ENCODE measurements at regions not wholly inside any gene's neighbourhood (a gene's known extent, or its start where the extent isn't known, plus 50 kb on each side); places are given as distances from the start of the nearest gene placed in this dataset.
"Not testable (repeated sequence)": the region's sequence is repeated elsewhere in the genome, so short reads cannot be mapped to it uniquely, and the experiment has no call there.

DNA sequence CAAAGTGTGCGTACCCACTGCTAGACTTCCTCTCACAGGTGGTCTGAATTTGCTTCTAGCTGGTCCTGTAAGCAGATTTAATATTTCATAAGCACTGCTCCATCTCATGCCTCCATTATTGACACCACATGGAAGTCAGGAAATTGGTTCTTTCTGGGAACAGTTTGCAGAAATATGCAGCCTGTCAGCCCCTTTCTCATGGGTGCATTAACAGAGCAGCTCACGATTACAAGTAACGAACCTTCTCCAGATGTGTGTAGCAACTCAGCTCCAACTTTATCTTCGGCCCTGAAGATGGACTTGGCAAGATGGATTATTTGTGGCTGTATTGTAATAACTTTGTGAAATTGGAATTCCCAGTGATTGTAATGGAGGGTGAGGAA is 214.5 kb upstream of the DDHD1 start:
- no peak for FAIRE-seq

DNA sequence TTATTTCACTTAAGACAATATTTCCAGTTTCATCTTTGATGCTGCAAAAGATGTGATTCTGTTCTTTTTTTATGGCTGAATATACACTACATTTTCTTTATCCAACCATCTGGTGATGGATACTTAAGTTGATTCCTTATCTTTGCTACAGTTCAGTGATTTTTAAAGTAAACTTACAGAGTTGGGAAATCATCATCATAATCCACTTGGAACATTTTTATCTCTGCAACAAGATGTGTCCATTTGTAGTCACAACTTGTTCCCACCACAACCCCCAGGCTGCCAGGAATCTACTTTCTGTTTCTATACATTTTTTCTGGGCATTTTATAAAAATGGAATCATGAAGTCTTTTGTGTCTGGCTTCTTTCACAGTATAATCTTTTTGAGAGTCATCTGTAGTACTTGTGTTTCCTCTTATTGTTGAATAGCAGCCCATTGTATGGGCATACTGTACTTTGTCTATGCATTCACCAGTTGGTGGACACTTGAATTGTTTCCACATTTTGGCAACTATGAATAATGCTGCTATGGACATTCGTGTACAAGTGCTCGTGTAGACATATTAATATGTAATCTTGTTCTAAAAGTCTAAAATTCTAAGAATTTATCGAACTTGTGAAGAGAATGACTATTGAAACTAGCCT is 212.5 kb upstream of the DDHD1 start:
- no peak for FAIRE-seq
- DNase-seq (ENCODE audit: low spot score), result no peak

More for the DNA sequence above, 214.5 kb upstream of the DDHD1 start:
- DNase-seq (ENCODE audit: low spot score), result no peak

DNA sequence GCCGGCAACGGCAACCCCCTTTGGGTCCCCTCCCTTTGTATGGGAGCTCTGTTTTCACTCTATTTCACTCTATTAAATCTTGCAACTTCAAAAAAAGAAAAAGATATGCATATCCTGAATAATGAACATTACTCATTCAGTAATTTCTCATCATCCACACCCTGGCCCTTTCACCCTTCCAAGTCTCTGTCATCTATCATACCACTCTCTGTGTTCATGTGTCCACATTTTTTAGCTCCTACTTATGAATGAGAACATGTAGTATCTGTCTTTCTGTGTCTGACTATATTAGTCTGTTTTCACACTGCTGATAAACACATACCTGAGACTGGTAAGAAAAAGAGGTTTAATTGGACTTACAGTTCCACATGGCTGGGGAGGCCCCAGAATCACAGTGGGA is 209.8 kb upstream of the DDHD1 start:
- not testable (repeated sequence) for DNase-seq (ENCODE audit: low spot score)

DNA sequence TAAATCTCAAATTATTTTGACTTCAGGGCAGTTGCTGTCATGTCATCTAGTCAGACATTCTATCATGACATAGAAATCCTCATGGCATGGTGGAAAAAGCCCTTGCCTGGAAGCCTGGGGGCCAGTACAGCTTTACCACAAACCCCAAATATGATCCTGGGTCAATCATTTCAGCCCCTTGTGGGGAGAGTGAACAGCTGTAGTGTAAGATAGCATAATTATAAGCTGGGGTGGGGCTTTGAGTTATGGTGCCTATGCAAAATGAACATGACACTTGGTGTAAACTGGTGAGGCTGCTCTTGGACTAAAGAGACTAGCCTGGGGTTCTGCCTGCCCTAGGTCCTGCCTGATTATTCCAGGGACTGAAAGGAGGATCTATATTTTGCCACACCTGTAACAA is 207.7 kb upstream of the DDHD1 start:
- DNase-seq (ENCODE audit: low spot score), result no peak
- no peak for FAIRE-seq

More for the DNA sequence above, 209.8 kb upstream of the DDHD1 start:
- FAIRE-seq, result not testable (repeated sequence)

DNA sequence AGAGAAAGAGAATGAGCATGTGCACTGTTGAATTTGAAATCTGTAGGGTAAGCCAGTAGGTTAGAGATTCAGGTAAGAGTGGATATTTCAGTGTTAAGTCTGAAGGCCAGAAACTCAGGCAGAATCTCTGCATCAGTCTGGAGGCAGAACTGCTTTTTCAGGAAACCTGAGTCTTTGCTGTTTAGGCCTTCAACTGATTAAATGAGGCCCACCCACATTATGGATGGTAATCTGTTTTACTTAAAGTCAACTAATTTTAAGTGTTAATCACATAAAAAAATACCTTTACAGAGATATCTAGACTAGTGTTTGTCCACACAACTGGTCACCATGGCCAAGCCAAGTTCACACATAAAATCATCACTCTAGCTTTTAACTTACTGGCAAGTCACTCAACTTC is 205.0 kb upstream of the DDHD1 start:
- no peak for DNase-seq (ENCODE audit: low spot score)
- no peak for FAIRE-seq

DNA sequence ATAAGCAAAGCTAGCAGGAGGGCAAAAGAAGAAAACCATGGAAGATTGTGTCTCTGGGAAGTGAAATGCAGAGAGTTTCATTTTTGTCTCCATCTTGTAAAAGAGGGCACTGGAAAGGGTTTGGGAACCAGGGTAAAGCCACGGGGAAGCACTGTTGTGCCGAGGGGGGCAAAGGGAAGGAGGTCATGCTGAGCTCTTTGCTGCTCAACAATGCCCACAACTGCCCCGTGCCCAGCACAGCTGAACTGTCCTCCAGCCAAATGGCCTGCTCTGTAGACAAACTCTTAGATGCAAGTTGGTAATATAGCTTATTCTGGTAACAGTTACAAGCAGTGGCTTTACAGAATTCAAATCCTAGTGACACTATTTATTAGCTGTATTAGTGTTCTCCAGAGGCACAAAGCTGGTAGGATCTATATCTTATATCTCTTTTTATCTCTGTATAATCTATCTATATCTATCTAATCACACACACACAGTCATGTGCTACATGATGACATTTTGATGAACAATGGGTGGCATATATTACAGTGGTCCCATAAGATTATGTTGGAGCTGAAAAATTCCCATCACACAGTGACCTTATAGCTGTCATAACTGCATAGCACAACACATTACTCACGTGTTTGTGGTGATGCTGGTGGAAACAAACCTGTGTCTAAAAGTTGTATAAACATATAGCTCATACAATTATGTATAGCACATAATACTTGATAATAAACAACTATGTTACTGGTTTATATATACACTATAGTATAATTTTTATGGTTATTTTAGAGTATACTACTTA is 203.4 kb upstream of the DDHD1 start:
- FAIRE-seq, result no peak
- no peak for DNase-seq (ENCODE audit: low spot score)

DNA sequence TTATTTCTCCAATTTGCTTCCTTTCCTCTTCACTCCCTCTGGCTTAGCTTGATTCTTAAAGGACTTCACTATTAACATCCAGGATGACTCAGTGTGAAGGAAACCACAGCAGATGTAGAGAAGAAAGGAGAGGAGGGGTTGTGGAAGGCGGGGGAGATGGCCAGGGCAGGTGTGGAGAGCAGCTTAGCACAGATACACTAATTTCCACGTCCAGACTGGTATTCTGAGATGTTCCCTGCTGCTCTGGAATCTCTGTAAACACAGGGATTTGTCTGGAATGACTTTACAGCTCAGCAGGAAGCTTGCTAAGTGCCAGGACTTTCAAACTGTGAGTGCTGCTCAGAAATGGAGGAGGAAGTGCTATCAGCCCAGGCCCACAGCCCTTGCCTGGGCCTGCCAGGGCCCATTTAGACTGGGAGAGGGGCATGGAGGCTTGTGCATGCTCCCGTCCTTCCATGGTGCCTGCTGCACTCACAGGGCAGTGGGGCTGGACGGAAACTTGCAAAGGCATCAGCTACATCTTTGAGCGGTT is 202.5 kb upstream of the DDHD1 start:
- DNase-seq (ENCODE audit: low spot score) (peak; percentile 4), FAIRE-seq (no peak)

DNA sequence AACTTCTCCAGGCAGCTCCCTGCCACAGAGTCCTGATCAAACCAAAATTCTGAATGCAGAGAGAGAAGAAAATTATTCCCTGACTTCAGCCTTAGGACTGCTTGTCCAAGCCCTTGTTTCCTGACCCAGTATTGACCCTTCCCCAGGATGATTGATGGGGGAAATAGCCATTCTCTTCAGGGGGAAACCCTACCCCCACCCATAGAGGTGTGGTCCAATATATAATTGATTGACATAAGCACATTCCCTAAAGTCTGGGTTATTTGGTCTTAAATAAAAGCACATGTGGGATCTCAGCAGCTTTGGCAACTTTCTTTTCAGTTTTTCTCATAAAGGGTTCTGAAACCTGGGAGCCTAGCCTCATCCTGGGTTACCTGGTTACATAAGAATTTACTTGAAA is 201.2 kb upstream of the DDHD1 start:
- no peak for FAIRE-seq

DNA sequence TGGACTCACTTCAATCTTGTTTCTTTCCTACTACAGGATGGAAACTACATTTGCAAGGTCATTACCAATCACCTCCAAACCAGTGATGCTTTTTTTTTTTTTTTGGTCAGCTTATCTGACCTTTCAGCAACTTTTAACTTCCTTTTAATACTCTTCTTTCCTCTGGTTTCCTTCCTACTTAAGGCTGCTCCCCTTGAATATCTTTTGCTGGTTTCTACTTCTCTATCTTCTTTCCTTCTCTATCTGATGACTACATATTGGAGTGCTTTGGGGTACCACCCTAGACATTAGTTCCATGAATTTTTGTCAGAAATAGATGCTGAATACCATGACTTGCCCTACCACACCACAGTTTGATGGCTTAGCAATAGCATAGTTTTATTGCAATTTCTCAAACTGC is 197.7 kb upstream of the DDHD1 start:
- FAIRE-seq (no peak), DNase-seq (ENCODE audit: low spot score) (no peak)

More for the DNA sequence above, 201.2 kb upstream of the DDHD1 start:
- DNase-seq (ENCODE audit: low spot score), result no peak

DNA sequence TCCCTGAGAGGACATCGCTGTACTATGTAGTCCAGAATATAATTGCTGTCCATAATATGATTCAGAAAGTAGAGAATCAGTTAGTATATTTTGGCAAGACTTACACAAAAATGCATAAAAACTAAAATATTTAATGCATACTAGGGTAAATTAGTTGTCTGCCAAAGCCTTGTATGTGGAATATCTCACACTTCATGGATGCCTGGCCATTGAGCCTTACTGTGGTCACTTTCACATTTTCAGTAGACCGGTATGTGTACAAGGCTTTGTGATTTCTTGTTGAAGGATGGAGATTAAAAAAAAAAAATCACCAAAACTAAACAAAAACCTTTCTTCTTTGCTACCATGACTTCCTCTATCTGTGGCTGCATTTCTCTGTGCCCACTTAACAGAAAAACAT is 197.3 kb upstream of the DDHD1 start:
- FAIRE-seq (no peak), DNase-seq (ENCODE audit: low spot score) (no peak)

DNA sequence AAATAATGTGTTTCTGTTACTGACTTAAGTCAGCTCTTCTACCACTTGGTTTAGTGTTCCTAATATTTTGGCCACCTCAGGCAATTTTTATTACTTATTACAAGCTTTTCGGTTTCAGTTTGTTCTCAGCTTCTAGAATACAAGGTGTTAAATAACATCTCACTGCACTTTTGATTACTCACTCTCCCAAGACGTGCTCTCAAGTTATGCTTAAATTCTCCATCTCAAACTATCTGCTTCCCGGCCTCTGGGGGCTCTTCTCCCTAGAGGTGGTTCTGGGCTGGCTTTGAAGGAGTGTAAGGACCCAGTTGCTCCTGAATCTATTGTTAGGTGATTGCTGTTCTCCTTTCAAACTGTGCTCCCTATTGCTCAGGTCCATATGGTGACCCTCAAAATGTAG is 193.9 kb upstream of the DDHD1 start:
- DNase-seq (ENCODE audit: low spot score), result no peak
- no peak for FAIRE-seq

DNA sequence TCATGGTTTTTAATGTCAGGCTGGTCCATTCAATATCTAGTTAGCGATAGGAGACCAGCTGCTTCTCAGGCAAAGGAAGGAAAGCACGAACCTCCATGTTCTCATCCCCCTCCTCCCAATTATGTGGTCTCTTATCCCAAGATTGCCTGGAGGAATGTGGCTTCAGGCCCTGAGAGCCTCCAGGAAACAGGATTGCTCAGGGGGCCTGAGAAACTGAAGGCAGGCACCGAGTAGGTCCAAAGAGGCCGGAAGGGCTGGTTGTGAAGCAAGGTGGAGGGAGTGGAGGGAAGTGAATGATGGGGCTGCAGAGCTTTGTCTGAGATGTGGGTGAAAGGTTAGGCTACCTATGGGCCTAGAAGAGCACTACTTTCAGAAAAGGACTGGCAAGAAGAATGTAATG is 188.2 kb upstream of the DDHD1 start:
- FAIRE-seq (no peak), DNase-seq (ENCODE audit: low spot score) (no peak)

DNA sequence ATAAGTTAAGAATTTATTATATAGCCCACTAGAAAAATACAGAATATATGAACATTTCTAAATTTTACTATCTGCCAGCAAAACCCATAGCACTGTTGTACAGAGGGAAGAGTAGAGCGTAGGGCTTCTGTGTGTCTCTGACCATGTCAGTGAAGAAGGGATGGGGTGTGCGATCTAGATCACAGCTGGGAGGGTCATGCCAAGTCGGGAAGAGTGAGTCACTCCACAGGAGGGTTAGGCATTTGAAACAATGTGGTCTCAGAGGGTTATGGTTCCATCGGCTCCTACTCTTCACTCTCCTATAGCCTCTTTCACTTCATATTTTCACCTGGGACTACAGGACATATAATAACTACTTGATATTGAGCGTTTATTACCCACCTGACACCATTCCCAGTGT is 185.1 kb upstream of the DDHD1 start:
- FAIRE-seq, result no peak

DNA sequence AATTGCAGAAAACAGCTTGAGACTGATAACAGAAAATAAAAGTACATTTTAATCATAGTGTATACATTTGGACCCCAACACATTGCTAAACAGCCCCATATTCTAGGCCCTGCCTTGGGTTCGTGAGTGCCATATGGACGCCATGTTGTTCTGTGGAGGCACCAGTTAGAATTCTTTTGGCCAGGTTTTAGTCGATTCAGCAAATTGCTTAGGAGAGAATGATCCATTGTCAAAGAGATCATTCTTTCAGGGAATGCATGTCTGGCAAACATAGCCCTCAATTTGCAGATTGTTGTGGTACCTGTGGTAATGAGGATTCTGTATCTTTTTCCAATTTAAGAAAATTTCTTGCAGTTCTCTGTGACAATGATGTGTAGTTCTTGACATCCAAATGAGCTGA is 183.6 kb upstream of the DDHD1 start:
- FAIRE-seq, result no peak
- DNase-seq (ENCODE audit: low spot score), result no peak

More for the DNA sequence above, 185.1 kb upstream of the DDHD1 start:
- DNase-seq (ENCODE audit: low spot score), result no peak

DNA sequence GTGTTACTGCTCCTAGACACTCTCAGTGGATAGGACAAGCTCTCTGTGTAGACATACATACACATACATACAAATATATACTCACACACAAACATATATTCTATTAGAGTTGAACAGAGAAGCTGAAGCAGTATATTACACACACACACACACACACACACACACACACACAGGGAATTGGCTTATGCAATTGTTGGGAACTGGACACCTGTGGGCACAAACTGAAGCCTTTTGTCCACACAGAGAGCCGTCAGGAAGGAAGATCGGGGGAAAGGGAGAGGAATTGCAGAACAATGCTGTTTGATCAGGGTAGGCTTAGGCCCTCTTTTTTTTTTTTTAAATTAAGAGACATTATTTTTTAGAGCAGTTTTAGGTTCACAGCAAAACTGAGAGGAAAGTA is 180.7 kb upstream of the DDHD1 start:
- DNase-seq (ENCODE audit: low spot score) (no peak), FAIRE-seq (no peak)

DNA sequence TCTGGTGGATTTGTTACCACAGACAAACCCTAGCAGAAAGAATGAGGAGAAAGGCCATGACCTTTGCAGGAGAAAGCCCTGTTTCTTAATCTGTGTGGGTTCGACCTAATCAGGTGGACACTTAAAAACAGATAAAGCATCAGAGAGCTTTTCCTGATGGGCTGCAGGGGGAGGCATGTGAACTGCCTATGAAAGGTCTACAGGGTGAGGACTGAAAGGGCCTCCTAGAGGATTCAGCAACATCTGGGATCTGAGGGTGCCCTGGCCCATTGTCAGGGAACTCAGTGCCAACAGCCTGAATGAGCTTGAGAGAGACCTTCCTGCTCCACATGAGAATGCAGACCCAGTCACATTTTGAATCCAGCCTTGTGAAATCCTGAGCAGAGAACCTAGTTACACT is 178.8 kb upstream of the DDHD1 start:
- DNase-seq (ENCODE audit: low spot score), result no peak
- FAIRE-seq, result no peak

DNA sequence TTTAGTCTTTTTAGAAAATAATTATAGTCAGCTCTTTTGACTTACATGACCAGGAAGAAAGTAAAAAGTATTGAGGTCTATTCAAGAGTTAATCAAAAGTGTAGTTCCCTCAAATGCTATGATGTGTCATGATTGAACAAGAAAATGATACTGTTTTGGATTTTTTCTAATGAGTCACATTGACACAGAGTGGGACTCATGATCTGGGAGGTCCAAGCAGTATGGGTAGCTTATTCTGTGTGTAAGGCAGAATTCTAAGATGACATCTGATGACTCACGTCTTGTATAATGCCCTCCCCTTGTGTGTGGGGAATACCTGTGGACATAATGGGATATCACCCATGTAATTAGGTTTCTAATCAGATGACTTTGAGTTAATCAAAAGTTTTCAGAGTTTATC is 178.1 kb upstream of the DDHD1 start:
- DNase-seq (ENCODE audit: low spot score) (peak; percentile 48), FAIRE-seq (no peak)

DNA sequence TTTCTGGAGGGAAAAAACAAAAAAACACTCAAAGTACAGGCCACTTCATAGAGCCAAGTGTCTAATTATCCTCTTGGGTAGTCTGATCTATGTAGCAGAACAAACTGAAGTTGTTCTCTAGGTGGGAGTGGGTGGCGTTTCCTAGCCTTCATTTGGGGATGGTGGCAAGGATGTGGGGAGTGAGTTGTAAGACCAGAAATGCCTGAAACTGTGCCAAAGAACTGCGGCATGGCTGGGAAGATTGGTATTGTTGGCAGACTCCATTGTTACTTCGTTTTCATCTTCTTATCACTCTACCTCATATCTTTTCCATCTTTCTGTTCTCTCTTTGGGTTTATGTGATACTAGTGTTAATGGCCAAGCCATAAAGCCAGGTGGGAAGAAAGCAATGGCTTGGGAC is 177.3 kb upstream of the DDHD1 start:
- FAIRE-seq, result no peak

DNA sequence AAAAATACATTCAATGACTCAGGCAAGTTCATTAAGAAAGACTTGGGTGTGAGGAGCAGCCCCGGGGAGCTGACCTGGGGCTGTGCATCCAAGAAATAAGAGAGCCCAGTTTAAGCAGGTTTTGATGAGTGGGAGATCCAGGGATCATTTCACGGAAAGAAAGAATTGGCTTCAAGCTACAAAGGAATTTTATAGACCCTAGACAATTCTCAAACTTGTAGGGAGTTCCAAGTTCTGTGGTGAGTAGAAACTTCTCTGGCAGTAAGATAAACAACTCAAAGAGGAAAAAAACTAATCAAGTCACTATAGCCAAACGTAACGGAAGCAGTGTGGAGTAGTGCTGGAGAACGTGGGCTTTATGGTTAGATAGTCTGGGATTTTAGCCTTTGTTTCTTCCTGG is 175.7 kb upstream of the DDHD1 start:
- no peak for FAIRE-seq

More for the DNA sequence above, 177.3 kb upstream of the DDHD1 start:
- DNase-seq (ENCODE audit: low spot score), result no peak

DNA sequence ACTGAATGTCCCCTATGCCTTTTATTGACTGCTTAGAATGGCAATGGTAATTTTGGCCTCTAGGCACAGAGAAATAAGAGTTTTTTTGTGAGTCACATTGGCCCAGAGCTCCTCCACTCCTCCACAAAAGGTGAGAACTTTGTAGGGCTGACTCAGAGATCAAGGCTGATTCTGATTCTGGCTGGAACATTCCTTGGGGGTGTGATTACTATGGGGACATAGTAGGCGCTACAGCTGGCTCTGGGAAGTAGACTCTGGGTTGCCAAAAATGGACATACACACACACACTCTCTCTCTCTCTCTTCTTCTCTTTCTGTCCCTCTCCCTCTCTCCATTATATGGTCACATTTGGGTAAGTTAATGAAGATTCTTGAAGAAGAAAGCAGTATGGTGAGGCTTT is 174.6 kb upstream of the DDHD1 start:
- DNase-seq (ENCODE audit: low spot score) (no peak), FAIRE-seq (no peak)

More for the DNA sequence above, 175.7 kb upstream of the DDHD1 start:
- no peak for DNase-seq (ENCODE audit: low spot score)

DNA sequence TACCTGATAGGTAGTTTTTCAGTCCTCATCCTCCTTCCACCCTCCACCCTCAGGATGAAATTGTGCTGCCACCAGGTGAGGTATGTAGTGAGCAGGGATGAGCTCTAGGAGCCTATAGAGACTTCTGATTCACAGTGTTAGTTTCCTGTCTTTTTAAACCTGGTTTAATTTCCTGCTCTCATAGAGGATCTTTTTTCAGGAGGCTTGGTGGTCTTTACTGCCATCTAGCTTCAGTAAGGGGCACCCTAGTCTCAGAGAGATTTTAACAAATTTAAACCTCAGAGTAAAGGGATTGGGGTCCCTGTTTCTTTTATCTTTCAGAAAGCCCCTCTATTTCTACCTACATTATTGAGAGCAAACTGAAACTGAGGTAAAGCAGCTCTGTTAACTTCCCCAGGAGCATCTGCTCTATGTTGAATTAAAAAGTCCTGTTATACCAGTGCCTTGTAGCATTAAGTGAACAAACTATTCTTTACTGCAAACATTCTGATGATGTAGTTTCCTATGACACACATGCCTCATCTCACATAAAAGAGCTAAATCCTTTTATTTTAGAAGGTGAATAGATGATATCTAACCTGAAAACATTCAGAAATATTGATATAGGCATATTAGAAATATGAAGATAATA is 172.2 kb upstream of the DDHD1 start:
- DNase-seq (ENCODE audit: low spot score) (no peak), FAIRE-seq (no peak)

DNA sequence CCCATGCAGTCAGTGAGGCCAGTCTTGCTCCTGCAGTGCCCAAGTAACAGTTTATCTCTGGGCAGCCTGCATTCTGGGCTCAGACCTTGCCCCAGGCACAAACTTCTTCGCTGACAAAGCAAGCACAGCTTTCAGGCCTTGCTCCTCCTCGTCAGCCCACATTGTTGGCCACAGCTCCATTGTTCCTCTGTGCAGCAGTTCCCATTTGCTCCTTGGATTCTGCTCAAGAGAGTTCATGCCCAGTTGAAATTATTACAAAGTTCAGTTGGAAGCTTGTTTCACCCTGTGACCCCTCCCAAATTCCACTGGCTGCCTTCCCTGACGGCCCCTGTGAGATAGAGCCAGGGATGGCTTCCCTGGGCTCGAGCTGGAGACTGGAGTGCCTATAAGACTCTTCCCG is 163.4 kb upstream of the DDHD1 start:
- no peak for FAIRE-seq

More for the DNA sequence above, 163.4 kb upstream of the DDHD1 start:
- DNase-seq (ENCODE audit: low spot score), result no peak
